OCI-LY3 (cell line): ENCODE measurements at regions not wholly inside any gene's neighbourhood (a gene's known extent, or its start where the extent isn't known, plus 50 kb on each side); places are given as distances from the start of the nearest gene placed in this dataset.
"Not testable (repeated sequence)": the region's sequence is repeated elsewhere in the genome, so short reads cannot be mapped to it uniquely, and the experiment has no call there.

Experiments used
- H2AFZ ChIP-seq: fragments of 200-600, 300-600 bp; shearing (Covaris generic); 2 replicates; pipeline ENCODE4 v1.6.0; 2014; ENCODE audit warnings: antibody characterized with exemption, low read depth, low read length
- H3K27ac ChIP-seq: fragments of 200-600, 300-600 bp; sonication (generic); 2 replicates; pipeline ENCODE4 v1.5.1; 2014; ENCODE audit warnings: mild to moderate bottlenecking, low read length, moderate library complexity, mixed read lengths
- H3K27me3 ChIP-seq: fragments of 200-600, 300-600 bp; sonication (generic); 2 replicates; pipeline ENCODE4 v1.6.1; 2014; ENCODE audit warnings: low read depth, low read length, mixed read lengths
- H3K36me3 ChIP-seq: fragments of 200-600, 300-600 bp; sonication (generic); replicated peaks from 2 replicates; pipeline ENCODE3; 2014; ENCODE audit warnings: low read depth, low read length, mixed read lengths
- H3K4me1 ChIP-seq: fragments of 300-600, 200-600 bp; sonication (generic); 2 replicates; pipeline ENCODE4 v1.6.1; 2014; ENCODE audit warnings: low read length, mixed read lengths
- H3K4me2 ChIP-seq: fragments of 200-600, 300-600 bp; sonication (generic); 2 replicates; pipeline ENCODE4 v1.6.1; 2014; ENCODE audit warnings: low read length, mixed read lengths
- H3K4me3 ChIP-seq: fragments of 300-600, 200-600 bp; sonication (generic); 2 replicates; pipeline ENCODE4 v1.5.1; 2014; ENCODE audit warnings: antibody characterized with exemption, mild to moderate bottlenecking, low read length, moderate library complexity
- H3K79me2 ChIP-seq: fragments of 300-600, 200-600 bp; shearing (Covaris generic); 2 replicates; pipeline ENCODE4 v1.6.1; 2014; ENCODE audit warnings: mild to moderate bottlenecking, low read length, mixed read lengths
- H3K9ac ChIP-seq: fragments of 300-600, 200-600 bp; shearing (Covaris generic); 2 replicates; pipeline ENCODE4 v1.6.0; 2014; ENCODE audit warnings: mild to moderate bottlenecking, low read length, moderate library complexity
- H3K9me3 ChIP-seq: fragments of 200-600, 300-600 bp; shearing (Covaris generic); 2 replicates; pipeline ENCODE4 v1.6.1; 2014; ENCODE audit warnings: low read length, mixed read lengths; ENCODE audit not compliant: insufficient read depth
- H4K20me1 ChIP-seq: fragments of 200-600, 300-600 bp; sonication (generic); 2 replicates; pipeline ENCODE4 v1.6.1; 2016; ENCODE audit warnings: low read length, mixed read lengths; ENCODE audit not compliant: insufficient read depth
- CTCF ChIP-seq: fragments of 200-600, 300-600 bp; sonication (generic); IDR thresholded peaks from 2 replicates; pipeline ENCODE4 v1.5.1; 2014; ENCODE audit warnings: antibody characterized with exemption, low read length, low read depth
- EZH2phosphoT487 ChIP-seq: fragments of 200-600 bp; shearing (Covaris generic); IDR thresholded peaks from 2 replicates; pipeline ENCODE4 v1.6.1; 2018; ENCODE audit warnings: antibody characterized with exemption, mixed run types, low read depth

GRCh38 chr21:35593000-35593502, 467.3 kb downstream of the SETD4 start:
- Histone ChIP-seq H3K4me3 (no peak overlapping the region), H3K4me2 (no peak overlapping the region), H3K27me3 (peaks cover 11% of the 10 kb centered on the region), H3K79me2 (no peaks in the 10 kb centered on the region), H4K20me1 (no peaks in the 10 kb centered on the region), H3K9ac (no peak overlapping the region), H3K27ac (no peak overlapping the region), H2AFZ (no peak overlapping the region), H3K9me3 (no peaks in the 10 kb centered on the region), H3K36me3 (no peaks in the 10 kb centered on the region), H3K4me1 (no peaks in the 10 kb centered on the region)
- TF ChIP-seq EZH2phosphoT487 = no peak
- no peak for TF ChIP-seq CTCF

GRCh38 chr21:35590284-35590683, 470.0 kb downstream of the SETD4 start:
- not testable (repeated sequence) for H3K9me3 ChIP-seq, H3K4me3 ChIP-seq, H3K4me2 ChIP-seq, H2AFZ ChIP-seq, H3K79me2 ChIP-seq, H3K9ac ChIP-seq, H3K27ac ChIP-seq, H3K4me1 ChIP-seq, H4K20me1 ChIP-seq, H3K36me3 ChIP-seq
- H3K27me3 ChIP-seq = peaks cover 11% of the 10 kb centered on the region

- Histone ChIP-seq H3K27me3 (peaks cover 11% of the 10 kb centered on the region), H3K4me2 (no peak overlapping the region), H2AFZ (no peak overlapping the region), H3K4me3 (no peak overlapping the region), H3K27ac (no peak overlapping the region), H3K4me1 (peaks cover 16% of the 10 kb centered on the region), H3K79me2 (no peaks in the 10 kb centered on the region), H4K20me1 (no peaks in the 10 kb centered on the region), H3K9ac (no peak overlapping the region), H3K9me3 (no peaks in the 10 kb centered on the region), H3K36me3 (no peaks in the 10 kb centered on the region)
- no peak for TF ChIP-seq EZH2phosphoT487
- no peak for TF ChIP-seq CTCF
Measured at GRCh38 chr21:35587841-35588380, 472.4 kb downstream of the SETD4 start.

GRCh38 chr21:35586305-35586704, 474.0 kb downstream of the SETD4 start:
- H3K27ac ChIP-seq = no peak overlapping the region
- no peak overlapping the region for H3K4me2 ChIP-seq
- no peak for TF ChIP-seq EZH2phosphoT487
- TF ChIP-seq CTCF = no peak
- no peak overlapping the region for H3K9ac ChIP-seq
- no peak overlapping the region for H3K4me3 ChIP-seq
- no peak overlapping the region for H2AFZ ChIP-seq
- H3K36me3 ChIP-seq = no peaks in the 10 kb centered on the region
- H3K79me2 ChIP-seq = no peaks in the 10 kb centered on the region
- H4K20me1 ChIP-seq = no peaks in the 10 kb centered on the region
- no peaks in the 10 kb centered on the region for H3K9me3 ChIP-seq
- H3K4me1 ChIP-seq = peaks cover 20% of the 10 kb centered on the region
- peaks cover 4% of the 10 kb centered on the region for H3K27me3 ChIP-seq

- Histone ChIP-seq H4K20me1 (no peaks in the 10 kb centered on the region), H3K9me3 (no peaks in the 10 kb centered on the region), H2AFZ (no peak overlapping the region), H3K9ac (no peak overlapping the region), H3K79me2 (no peaks in the 10 kb centered on the region), H3K27me3 (no peaks in the 10 kb centered on the region; the same call in 1 of the 2 replicates), H3K4me1 (peaks cover 20% of the 10 kb centered on the region), H3K4me2 (no peak overlapping the region), H3K27ac (no peak overlapping the region), H3K4me3 (no peak overlapping the region), H3K36me3 (no peaks in the 10 kb centered on the region)
- TF ChIP-seq EZH2phosphoT487 = no peak
- TF ChIP-seq CTCF = no peak
Measured at GRCh38 chr21:35585878-35586277, 474.4 kb downstream of the SETD4 start.
